Heart left ventricle (tissue), 16 donors: ENCODE measurements at regions not wholly inside any gene's neighbourhood (a gene's known extent, or its start where the extent isn't known, plus 50 kb on each side); places are given as distances from the start of the nearest gene placed in this dataset.

ENCODE experiments used
- ATAC-seq, 4 donors: fragments of 200-7000 bp; cut with Tn5 transposase; one replicate each; pipeline ENCODE4 v1.9.1; 2020 to 2022; ENCODE audit warnings: moderate library complexity in 4 of 4, mild to moderate bottlenecking in 3 of 4, moderate number of reproducible peaks in 1 of 4
- DNase-seq, 5 donors: peaks; one replicate each; pipeline ENCODE4 v3.0.0-alpha.2; 2020
- H3K27ac ChIP-seq, 12 donors: fragments of 200-600 bp; sonication (generic) in 4 of 12; one replicate each; pipeline versions ENCODE4 v1.5.0 to v1.8.0; 2016 to 2022; ENCODE audit warnings: mild to moderate bottlenecking in 2 of 12
- H3K27me3 ChIP-seq, 9 donors: fragments of 200-600 bp; sonication (generic) in 2 of 9; one replicate each; pipeline versions ENCODE4 v1.5.1 to v1.8.0; 2016 to 2022; ENCODE audit warnings: mild to moderate bottlenecking in 3 of 9
- H3K36me3 ChIP-seq, 9 donors: fragments of 200-600 bp; sonication (generic) in 2 of 9; one replicate each; pipeline versions ENCODE4 v1.5.0 to v1.8.0; 2018 to 2022; ENCODE audit warnings: mild to moderate bottlenecking in 2 of 9
- H3K4me1 ChIP-seq, 12 donors: fragments of 200-600 bp; sonication (generic) in 4 of 12; one replicate each; pipeline versions ENCODE4 v1.5.0 to v1.8.0; 2016 to 2022; ENCODE audit warnings: mild to moderate bottlenecking in 3 of 12
- H3K4me3 ChIP-seq, 12 donors: fragments of 200-600 bp; sonication (generic) in 4 of 12; one replicate each; pipeline versions ENCODE4 v1.5.0 to v1.8.0; 2017 to 2022; ENCODE audit warnings: mild to moderate bottlenecking in 9 of 12, moderate library complexity in 4 of 12
- H3K9me3 ChIP-seq, 12 donors: fragments of 200-600 bp; sonication (generic) in 4 of 12; one replicate each; pipeline versions ENCODE4 v1.5.0 to v1.8.0; 2016 to 2022; ENCODE audit warnings: mild to moderate bottlenecking in 1 of 12
- POLR2A ChIP-seq, 2 donors: fragments of 450-650 bp; IDR thresholded peaks; one replicate each; pipeline ENCODE4 v1.6.1; 2017; ENCODE audit warnings: antibody characterized with exemption in 2 of 2, mild to moderate bottlenecking in 2 of 2, moderate library complexity in 2 of 2
- WGBS, 4 donors: extraction: QIAGEN DNeasy Blood & Tissue Kit in 2 of 4; methylation state at CpG; one replicate each; pipeline versions ENCODE4 v1.1.5 to v1.1.7; 2013 to 2018; 5-methylcytosine and 5-hydroxymethylcytosine counted together
- intact Hi-C, 10 donors: fragments of 100-400 bp; cut with DNase I; formaldehyde crosslinking; loops; one replicate each; pipeline versions ENCODE4 v1.11.1 to v1.14.2; 2022
- TF ChIP-seq, protein P1 (sequence below), 12 donors: fragments of 200-600 bp; sonication (generic) in 4 of 12; IDR thresholded peaks; one replicate each; pipeline versions ENCODE4 v1.5.0 to v1.8.0; 2018 to 2022; ENCODE audit warnings: antibody characterized with exemption in 12 of 12, mild to moderate bottlenecking in 5 of 12
- donor health status: ischemic (EF 13 %, LVEDD 7.1; RV severe dilation, severe dysfunction).
- donor health status: healthy with polysubstance abuse.
- donor health status: DM: no; HTN: yes; CAD: no.
- donor health status: DM: no; HTN: no; CAD: no.
- donor health status: ischemic (EF 25% LVEDD 6.9; RV normal size, moderate dysfunction).
- donor health status: ischemic (EF 25% LVEDD 5.7; RV mildly dilated, moderate dysfunction).
- donor health status: healthy.
- donor health status: DM: yes; HTN: yes; CAD: no.
- donor health status: ischemic (EF 35%, LVEDD 5.7; RV mildly dilated, moderate dysfunction).
- donor health status: nonischemic (EF 11% LVEDD 7.7; RV severe dilation, severe dysfunction).
- donor health status: DM: yes; HTN: yes; CAD: no.
- donor health status: PGD.
- donor health status: ischemic (EF 29% LVEDD 5.4; RV normal size, mild dysfunction).
- donor health status: nonischemic (EF 23%, LVEDD 6.1; RV moderate dilation, normal function).

DNA sequence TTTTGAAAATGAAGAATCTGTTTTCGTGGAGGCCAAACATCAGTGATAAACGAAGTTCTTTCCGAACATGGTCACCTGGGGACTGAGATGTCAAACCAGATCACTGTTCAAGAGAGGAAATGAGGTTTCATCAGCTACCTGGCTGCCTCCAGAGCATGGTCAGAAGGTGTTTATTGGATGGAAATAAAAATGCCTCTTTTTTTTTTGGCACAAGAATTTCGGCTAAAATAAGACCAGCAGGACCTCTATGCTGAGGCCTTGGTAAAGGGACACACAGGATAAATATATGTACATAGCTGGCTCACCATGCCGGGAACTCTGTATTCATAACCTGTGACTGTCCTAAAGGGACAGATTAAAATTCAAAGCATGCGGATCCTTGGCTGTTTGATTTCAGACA, 135.3 kb downstream of the UTP18 start:
- no peak for TF ChIP-seq POLR2A (IDR thresholded peaks at IDR 0.05)
- TF ChIP-seq, protein P1, sequence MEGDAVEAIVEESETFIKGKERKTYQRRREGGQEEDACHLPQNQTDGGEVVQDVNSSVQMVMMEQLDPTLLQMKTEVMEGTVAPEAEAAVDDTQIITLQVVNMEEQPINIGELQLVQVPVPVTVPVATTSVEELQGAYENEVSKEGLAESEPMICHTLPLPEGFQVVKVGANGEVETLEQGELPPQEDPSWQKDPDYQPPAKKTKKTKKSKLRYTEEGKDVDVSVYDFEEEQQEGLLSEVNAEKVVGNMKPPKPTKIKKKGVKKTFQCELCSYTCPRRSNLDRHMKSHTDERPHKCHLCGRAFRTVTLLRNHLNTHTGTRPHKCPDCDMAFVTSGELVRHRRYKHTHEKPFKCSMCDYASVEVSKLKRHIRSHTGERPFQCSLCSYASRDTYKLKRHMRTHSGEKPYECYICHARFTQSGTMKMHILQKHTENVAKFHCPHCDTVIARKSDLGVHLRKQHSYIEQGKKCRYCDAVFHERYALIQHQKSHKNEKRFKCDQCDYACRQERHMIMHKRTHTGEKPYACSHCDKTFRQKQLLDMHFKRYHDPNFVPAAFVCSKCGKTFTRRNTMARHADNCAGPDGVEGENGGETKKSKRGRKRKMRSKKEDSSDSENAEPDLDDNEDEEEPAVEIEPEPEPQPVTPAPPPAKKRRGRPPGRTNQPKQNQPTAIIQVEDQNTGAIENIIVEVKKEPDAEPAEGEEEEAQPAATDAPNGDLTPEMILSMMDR (IDR thresholded peaks at IDR 0.05), result no peak
- no peaks in the 10 kb centered on the region for H3K9me3 ChIP-seq
- no peak overlapping the region for H3K27ac ChIP-seq
- peaks cover 0 to 11% (median 0%) of the 10 kb centered on the region in 9 donors for H3K27me3 ChIP-seq
- no peaks in the 10 kb centered on the region for H3K36me3 ChIP-seq
- DNase-seq (no peak), ATAC-seq (no peak)
- H3K4me1 ChIP-seq, result no peaks in the 10 kb centered on the region
- WGBS, 4 donors, result 85 to 89% (median 88%) methylated on average over 6 of the region's 6 CpGs
- intact Hi-C loops, result no loop called here
- no peak overlapping the region for H3K4me3 ChIP-seq

DNA sequence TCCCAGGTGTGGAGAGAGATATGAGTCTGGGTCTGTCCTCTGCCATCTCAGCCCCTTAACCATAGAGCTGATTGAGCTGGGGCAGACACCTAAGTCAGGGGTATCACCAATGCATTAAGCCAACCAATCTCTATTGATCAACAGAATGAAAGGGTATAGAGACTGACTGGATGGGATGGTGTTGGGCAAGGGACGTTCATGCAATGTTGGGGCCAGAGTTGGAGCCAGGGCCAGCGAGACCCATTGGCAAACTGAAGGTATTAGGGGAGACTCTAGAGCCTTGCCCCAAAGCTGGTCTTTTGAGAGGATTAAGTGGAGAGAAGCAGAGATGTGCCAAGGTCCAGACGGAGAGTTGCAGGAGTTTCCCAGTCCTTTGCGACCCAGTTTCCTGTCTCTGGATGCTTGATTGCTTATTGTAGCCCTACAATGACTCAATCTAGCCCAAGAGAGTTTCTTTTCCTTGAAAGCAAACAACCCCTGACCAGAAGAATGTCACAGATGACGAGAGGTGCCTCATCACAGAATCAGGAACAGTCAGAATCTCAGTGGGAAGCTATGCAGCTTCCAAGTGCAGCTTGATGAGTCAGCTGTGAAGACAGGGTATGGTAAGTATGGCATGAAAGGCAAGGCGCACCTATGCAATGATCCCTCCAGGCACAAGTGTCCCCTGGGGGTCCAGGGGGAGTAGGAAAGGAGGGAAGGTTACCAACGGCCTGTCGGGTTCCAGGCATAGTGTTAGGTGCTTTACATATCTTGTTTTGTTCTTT, 137.2 kb downstream of the UTP18 start:
- WGBS, 4 donors, result 62 to 75% (median 67%) methylated on average over 8 of the region's 8 CpGs
- DNase-seq (no peak), ATAC-seq (no peak)
- Histone ChIP-seq H3K27me3 (peaks cover 0 to 5% (median 0%) of the 10 kb centered on the region in 9 donors), H3K4me1 (no peaks in the 10 kb centered on the region), H3K36me3 (no peaks in the 10 kb centered on the region), H3K9me3 (no peaks in the 10 kb centered on the region), H3K27ac (no peak overlapping the region), H3K4me3 (no peak overlapping the region)
- intact Hi-C loops, result no loop called here
- no peak for TF ChIP-seq POLR2A (IDR thresholded peaks at IDR 0.05)
- TF ChIP-seq, protein P1 (IDR thresholded peaks at IDR 0.05), result no peak

DNA sequence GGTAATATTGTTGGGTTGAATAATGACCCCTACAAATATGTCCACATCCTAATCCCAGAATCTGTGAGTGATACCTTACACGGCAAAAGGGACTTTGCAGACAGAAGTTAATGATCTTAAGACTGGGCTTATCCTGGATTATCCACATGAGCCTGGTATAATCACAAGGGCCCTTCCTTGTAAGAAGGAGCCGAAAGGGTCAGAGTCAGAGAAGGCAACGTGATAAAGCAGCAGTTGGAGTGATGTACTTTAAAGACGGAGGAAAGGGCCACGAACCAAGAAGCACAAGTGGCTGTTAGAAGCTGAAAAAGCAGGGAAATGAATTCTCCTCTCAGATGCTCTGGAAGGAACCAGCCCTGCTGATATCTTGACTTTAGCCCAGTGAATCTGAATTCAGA, 137.8 kb downstream of the UTP18 start:
- ATAC-seq (no peak), DNase-seq (no peak)
- 59 to 74% (median 64%) methylated on average over 5 of the region's 5 CpGs for WGBS, 4 donors

DNA sequence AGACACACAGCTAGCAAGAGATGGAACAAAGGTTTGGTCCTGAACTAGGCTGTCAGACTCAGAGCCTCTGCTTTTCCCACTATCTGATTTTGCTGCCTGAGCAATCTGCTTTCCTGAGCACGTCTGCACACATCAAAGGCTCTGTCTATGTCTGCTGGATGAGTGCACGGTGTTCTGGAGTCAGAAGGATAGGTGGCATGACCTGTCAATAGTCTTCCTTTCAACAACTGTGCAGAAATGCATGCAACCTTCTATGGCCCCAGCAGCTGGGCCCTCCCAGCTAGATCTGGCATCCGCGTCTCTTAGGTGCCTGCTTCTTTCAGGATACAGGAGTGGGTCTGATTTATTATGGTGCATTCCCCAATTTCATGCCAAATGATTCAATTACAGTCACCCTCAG, 138.3 kb downstream of the UTP18 start:
- no peak for TF ChIP-seq POLR2A (IDR thresholded peaks at IDR 0.05)
- TF ChIP-seq, protein P1 (IDR thresholded peaks at IDR 0.05), result no peak
- ATAC-seq (no peak), DNase-seq (no peak)
- no peaks in the 10 kb centered on the region for H3K4me1 ChIP-seq
- no peak overlapping the region for H3K4me3 ChIP-seq
- intact Hi-C loops, result no loop called here
- no peak overlapping the region for H3K27ac ChIP-seq
- H3K27me3 ChIP-seq, result peaks cover 0 to 5% (median 0%) of the 10 kb centered on the region in 9 donors
- WGBS, 4 donors, result 34 to 48% (median 42%) methylated on average over 4 of the region's 4 CpGs
- no peaks in the 10 kb centered on the region for H3K36me3 ChIP-seq
- no peaks in the 10 kb centered on the region for H3K9me3 ChIP-seq

More for the DNA sequence above, 137.8 kb downstream of the UTP18 start:
- no peak overlapping the region for H3K27ac ChIP-seq
- TF ChIP-seq, protein P1 (IDR thresholded peaks at IDR 0.05), result no peak
- no peak for TF ChIP-seq POLR2A (IDR thresholded peaks at IDR 0.05)
- H3K27me3 ChIP-seq, result peaks cover 0 to 5% (median 0%) of the 10 kb centered on the region in 9 donors
- no peaks in the 10 kb centered on the region for H3K4me1 ChIP-seq
- no peaks in the 10 kb centered on the region for H3K36me3 ChIP-seq
- intact Hi-C loops, result no loop called here
- H3K9me3 ChIP-seq, result no peaks in the 10 kb centered on the region
- no peak overlapping the region for H3K4me3 ChIP-seq
